ENCODE measurements at regions not wholly inside any gene's neighbourhood (a gene's known extent, or its start where the extent isn't known, plus 50 kb on each side); places are given as distances from the start of the nearest gene placed in this dataset.

GRCh38 chr15:66940368-66940767, 125.0 kb upstream of the SMAD3 start:
- peaks cover 2 to 6% of the 10 kb centered on the region in 2 experiments; a peak in 2 of 4 replicates for H3K4me1 ChIP-seq (ENCODE audit: control insufficient read depth in 1 of 2, insufficient read depth in 2 of 2, low read length in 2 of 2)
- H3K27me3 ChIP-seq (ENCODE audit: insufficient read depth, low read length) = no peaks in the 10 kb centered on the region
- H3K9ac ChIP-seq (ENCODE audit: low read length) = no peak overlapping the region
- H2AFZ ChIP-seq (ENCODE audit: low read depth, low read length, poor library complexity, severe bottlenecking) = no peak overlapping the region
- H3K9me3 ChIP-seq (ENCODE audit: control insufficient read depth in 1 of 2, insufficient read depth in 1 of 2, low read depth in 1 of 2, low read length in 2 of 2) = peaks cover 0 to 7% of the 10 kb centered on the region in 2 experiments; a peak in 1 of 4 replicates
- no peaks in the 10 kb centered on the region for H3K9me2 ChIP-seq (ENCODE audit: insufficient read depth)
- RAD21 ChIA-PET (ENCODE audit: low non-redundant PET in 1 of 2, low total read pairs in 2 of 2, uncharacterized antibody in 2 of 2, unreplicated experiment in 2 of 2) = no interaction called here
- ATAC-seq = no peak
- no peak for DNase-seq (ENCODE audit: low read depth, low spot score)
- intact Hi-C loops (cut with micrococcal nuclease) = loop anchor here (10.0 kb wide), 1 partner anchor 234 kb away; no protein-coding TSS in a partner anchor
- POLR2A ChIA-PET = no interaction called here
- no peak overlapping the region for H3K4me3 ChIP-seq (replicated peaks in 1 of 2; ENCODE audit: low read depth in 1 of 2, low read length in 2 of 2)
- CTCF ChIA-PET = no interaction called here
- no TSS peak for BruUV-seq (replicated peaks)
- H3K36me3 ChIP-seq (ENCODE audit: control insufficient read depth in 1 of 2, insufficient read depth in 2 of 2, low read length in 2 of 2) = no peaks in the 10 kb centered on the region
- no peaks in the 10 kb centered on the region for H3K79me2 ChIP-seq (ENCODE audit: insufficient read depth, low read length)
- H3K27ac ChIP-seq (ENCODE audit: low read depth, low read length) = no peak overlapping the region
- no peak overlapping the region for H3K4me2 ChIP-seq (ENCODE audit: low read length)
- no peaks in the 10 kb centered on the region for H4K20me1 ChIP-seq (ENCODE audit: insufficient read depth)
- TF ChIP-seq JUND (IDR thresholded peaks at IDR 0.05) = no peak

GRCh38 chr15:66941108-66941711, 124.2 kb upstream of the SMAD3 start:
- Histone ChIP-seq H3K4me1 (ENCODE audit: control insufficient read depth in 1 of 2, insufficient read depth in 2 of 2, low read length in 2 of 2) (peaks cover 2 to 6% of the 10 kb centered on the region in 2 experiments; a peak in 2 of 4 replicates), H3K9me2 (ENCODE audit: insufficient read depth) (no peaks in the 10 kb centered on the region), H4K20me1 (ENCODE audit: insufficient read depth) (no peaks in the 10 kb centered on the region), H3K9ac (ENCODE audit: low read length) (no peak overlapping the region), H3K79me2 (ENCODE audit: insufficient read depth, low read length) (no peaks in the 10 kb centered on the region), H3K9me3 (ENCODE audit: control insufficient read depth in 1 of 2, insufficient read depth in 1 of 2, low read depth in 1 of 2, low read length in 2 of 2) (peaks cover 0 to 7% of the 10 kb centered on the region in 2 experiments; a peak in 1 of 4 replicates), H2AFZ (ENCODE audit: low read depth, low read length, poor library complexity, severe bottlenecking) (no peak overlapping the region), H3K27ac (ENCODE audit: low read depth, low read length) (no peak overlapping the region), H3K27me3 (ENCODE audit: insufficient read depth, low read length) (no peaks in the 10 kb centered on the region), H3K4me3 (replicated peaks in 1 of 2; ENCODE audit: low read depth in 1 of 2, low read length in 2 of 2) (no peak overlapping the region), H3K36me3 (ENCODE audit: control insufficient read depth in 1 of 2, insufficient read depth in 2 of 2, low read length in 2 of 2) (no peaks in the 10 kb centered on the region), H3K4me2 (ENCODE audit: low read length) (no peak overlapping the region)
- DNase-seq (ENCODE audit: low read depth, low spot score) (no peak), ATAC-seq (no peak)
- intact Hi-C loops (cut with micrococcal nuclease) = loop anchor here (10.0 kb wide), 1 partner anchor 234 kb away; no protein-coding TSS in a partner anchor
- BruUV-seq (replicated peaks) = no TSS peak
- no peak for TF ChIP-seq SP1 (IDR thresholded peaks at IDR 0.05; ENCODE audit: low read depth)
- RAD21 ChIA-PET (ENCODE audit: low non-redundant PET in 1 of 2, low total read pairs in 2 of 2, uncharacterized antibody in 2 of 2, unreplicated experiment in 2 of 2) = no interaction called here
- POLR2A ChIA-PET = no interaction called here
- CTCF ChIA-PET = no interaction called here

- peaks cover 2 to 10% of the 10 kb centered on the region in 2 experiments; a peak in 2 of 4 replicates for H3K4me1 ChIP-seq (ENCODE audit: control insufficient read depth in 1 of 2, insufficient read depth in 2 of 2, low read length in 2 of 2)
- no peak overlapping the region for H3K9ac ChIP-seq (ENCODE audit: low read length)
- intact Hi-C loops (cut with micrococcal nuclease) = loop anchor here (10.0 kb wide), 1 partner anchor 233 kb away; no protein-coding TSS in a partner anchor
- no peak for DNase-seq (ENCODE audit: low read depth, low spot score)
- H4K20me1 ChIP-seq (ENCODE audit: insufficient read depth) = no peaks in the 10 kb centered on the region
- no TSS peak for BruUV-seq (replicated peaks)
- POLR2A ChIA-PET = no interaction called here
- no peak for ATAC-seq
- no peaks in the 10 kb centered on the region for H3K27me3 ChIP-seq (ENCODE audit: insufficient read depth, low read length)
- H3K36me3 ChIP-seq (ENCODE audit: control insufficient read depth in 1 of 2, insufficient read depth in 2 of 2, low read length in 2 of 2) = no peaks in the 10 kb centered on the region
- CTCF ChIA-PET = no interaction called here
- no peak overlapping the region for H3K4me2 ChIP-seq (ENCODE audit: low read length)
- H3K9me3 ChIP-seq (ENCODE audit: control insufficient read depth in 1 of 2, insufficient read depth in 1 of 2, low read depth in 1 of 2, low read length in 2 of 2) = peaks cover 0 to 7% of the 10 kb centered on the region in 2 experiments; a peak in 1 of 4 replicates
- H3K27ac ChIP-seq (ENCODE audit: low read depth, low read length) = no peak overlapping the region
- no peaks in the 10 kb centered on the region for H3K79me2 ChIP-seq (ENCODE audit: insufficient read depth, low read length)
- no peaks in the 10 kb centered on the region for H3K9me2 ChIP-seq (ENCODE audit: insufficient read depth)
- no peak overlapping the region for H3K4me3 ChIP-seq (replicated peaks in 1 of 2; ENCODE audit: low read depth in 1 of 2, low read length in 2 of 2)
- H2AFZ ChIP-seq (ENCODE audit: low read depth, low read length, poor library complexity, severe bottlenecking) = no peak overlapping the region
- RAD21 ChIA-PET (ENCODE audit: low non-redundant PET in 1 of 2, low total read pairs in 2 of 2, uncharacterized antibody in 2 of 2, unreplicated experiment in 2 of 2) = no interaction called here
- TF ChIP-seq YY1 (IDR thresholded peaks at IDR 0.05; ENCODE audit: extremely low read depth, insufficient replicate concordance, low read depth, low read length) = no peak
- no peak for TF ChIP-seq FOSL1 (IDR thresholded peaks at IDR 0.05; ENCODE audit: low read depth)
- no peak for TF ChIP-seq ZNF274 (IDR thresholded peaks at IDR 0.05; ENCODE audit: low read depth, low read length)
- TF ChIP-seq SIN3A (IDR thresholded peaks at IDR 0.05; ENCODE audit: low read depth) = no peak
- TF ChIP-seq EZH2 (IDR thresholded peaks at IDR 0.05) = no peak
- no peak for TF ChIP-seq ZFX (IDR thresholded peaks at IDR 0.05)
- TF ChIP-seq MAX (IDR thresholded peaks at IDR 0.05) = no peak
- no peak for TF ChIP-seq CEBPB (IDR thresholded peaks at IDR 0.05; ENCODE audit: low read depth)
- TF ChIP-seq RAD21 (IDR thresholded peaks at IDR 0.05; ENCODE audit: low read depth) = no peak
Observed at GRCh38 chr15:66941791-66942190, 123.6 kb upstream of the SMAD3 start.
